CD4-positive, alpha-beta T cell treated with Interleukin-17A for 4 hours (primary cell): ENCODE measurements at regions not wholly inside any gene's neighbourhood (a gene's known extent, or its start where the extent isn't known, plus 50 kb on each side); places are given as distances from the start of the nearest gene placed in this dataset.

Experiments used
- DNase-seq: peaks from one replicate; pipeline ENCODE4 v3.0.0-alpha.2; 2020; ENCODE audit warnings: mixed read lengths

- peak; percentile 41 for DNase-seq
These were observed 112.8 kb upstream of the TLE3 start for GRCh38 chr15:70210528-70210927.

- no peak for DNase-seq
These were observed 112.4 kb upstream of the TLE3 start for GRCh38 chr15:70210076-70210475.

DNA sequence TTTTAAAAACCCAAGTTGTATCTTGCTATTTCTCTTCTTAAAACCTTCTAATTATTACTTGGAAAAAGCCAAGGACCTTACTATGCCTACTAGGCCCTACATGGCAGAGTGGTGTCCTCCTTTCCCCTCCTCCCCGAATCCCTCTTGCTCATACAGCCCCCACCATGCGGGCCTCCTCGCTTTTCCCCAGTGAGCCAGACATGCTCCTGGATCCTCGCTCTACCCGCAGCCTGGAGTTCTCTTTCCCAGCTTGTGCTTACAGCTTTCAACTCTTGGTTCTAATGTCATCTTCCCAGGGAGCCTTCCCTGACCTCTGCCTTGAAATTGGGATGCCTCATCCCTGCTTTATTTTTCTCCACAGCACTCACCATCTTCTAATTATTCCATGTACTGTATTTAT, 111.8 kb upstream of the TLE3 start:
- no peak for DNase-seq

GRCh38 chr15:70208332-70208731, 110.6 kb upstream of the TLE3 start:
- DNase-seq: no peak

GRCh38 chr15:70206668-70207067, 109.0 kb upstream of the TLE3 start:
- DNase-seq: no peak

DNA sequence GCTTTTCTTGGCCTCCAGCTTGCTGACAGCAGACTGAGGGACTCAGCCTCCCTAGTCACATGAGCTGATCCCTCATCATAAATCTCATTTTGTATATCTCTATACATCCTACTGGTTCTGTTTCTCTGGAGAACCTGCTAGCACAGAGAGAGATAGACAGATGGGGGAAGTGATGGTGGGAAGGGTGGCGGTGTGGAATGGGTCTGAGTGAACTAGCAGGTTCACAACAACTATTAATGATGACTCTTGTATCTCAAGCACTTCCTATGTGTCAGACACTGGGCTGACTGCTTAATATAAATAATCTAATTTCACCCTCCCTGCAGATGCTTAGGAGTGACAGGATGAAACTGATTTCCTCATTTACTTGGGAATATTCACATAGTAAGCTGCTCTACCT, 106.9 kb upstream of the TLE3 start:
- no peak for DNase-seq

GRCh38 chr15:70203981-70204560, 106.4 kb upstream of the TLE3 start:
- no peak for DNase-seq

- DNase-seq: no peak
These were observed 105.0 kb upstream of the TLE3 start for GRCh38 chr15:70202756-70203155.

DNA sequence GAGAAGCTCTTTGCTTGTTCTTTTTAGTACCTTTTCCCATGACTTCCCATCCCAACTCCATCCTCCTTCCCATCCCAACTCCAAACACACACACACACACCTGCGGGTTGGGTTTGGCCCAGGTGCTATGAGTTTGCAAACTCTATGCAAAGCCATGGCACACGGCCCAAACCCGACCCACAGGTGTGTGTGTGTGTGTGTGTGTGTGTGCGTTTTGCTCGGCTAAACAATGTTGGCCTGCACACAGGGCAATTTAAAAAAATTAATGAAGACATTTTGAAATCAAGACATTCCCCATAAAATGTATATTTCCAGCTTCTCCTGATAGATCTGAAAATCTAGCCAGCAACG, 103.7 kb upstream of the TLE3 start:
- no peak for DNase-seq

GRCh38 chr15:70200511-70201424, 103.1 kb upstream of the TLE3 start:
- no peak for DNase-seq

- no peak for DNase-seq
These were observed 102.1 kb upstream of the TLE3 start for GRCh38 chr15:70199540-70200410.

- DNase-seq: no peak
These were observed 101.4 kb upstream of the TLE3 start for GRCh38 chr15:70199124-70199482.

DNA sequence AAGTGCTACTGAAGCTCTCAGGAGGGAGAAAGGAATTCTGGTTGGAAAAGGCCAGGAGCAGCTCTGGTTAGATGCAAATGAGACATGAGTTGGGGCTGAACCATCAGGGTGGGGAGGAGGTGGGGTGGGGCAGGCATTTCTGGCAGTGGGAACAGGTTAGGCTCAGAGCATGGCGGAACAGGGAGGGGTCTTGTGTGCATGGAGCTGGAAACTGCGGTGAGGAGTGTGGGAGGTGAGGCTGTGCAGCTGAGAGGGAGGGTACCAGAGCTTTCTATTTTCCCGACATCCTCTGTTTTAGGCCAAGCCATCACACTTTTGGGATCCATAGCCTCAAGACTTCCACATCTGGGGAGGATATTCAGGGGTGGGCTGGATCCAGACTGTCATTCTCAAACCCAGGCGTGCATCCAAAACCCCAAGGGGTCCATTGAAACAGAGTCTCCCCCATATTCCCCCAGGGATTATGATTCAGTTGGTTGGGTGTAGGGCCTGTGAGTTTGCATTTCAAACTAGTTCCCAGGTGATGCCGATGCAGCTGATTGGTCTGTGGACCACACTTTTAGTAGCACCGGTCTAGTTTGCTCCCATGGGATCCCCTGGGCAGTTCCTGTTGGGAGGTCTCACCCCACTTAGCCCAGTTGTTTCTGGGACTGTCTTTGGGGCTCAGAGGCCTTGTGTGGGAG, 100.9 kb upstream of the TLE3 start:
- no peak for DNase-seq

- no peak for DNase-seq
These were observed 100.2 kb upstream of the TLE3 start for GRCh38 chr15:70197945-70198361.

DNA sequence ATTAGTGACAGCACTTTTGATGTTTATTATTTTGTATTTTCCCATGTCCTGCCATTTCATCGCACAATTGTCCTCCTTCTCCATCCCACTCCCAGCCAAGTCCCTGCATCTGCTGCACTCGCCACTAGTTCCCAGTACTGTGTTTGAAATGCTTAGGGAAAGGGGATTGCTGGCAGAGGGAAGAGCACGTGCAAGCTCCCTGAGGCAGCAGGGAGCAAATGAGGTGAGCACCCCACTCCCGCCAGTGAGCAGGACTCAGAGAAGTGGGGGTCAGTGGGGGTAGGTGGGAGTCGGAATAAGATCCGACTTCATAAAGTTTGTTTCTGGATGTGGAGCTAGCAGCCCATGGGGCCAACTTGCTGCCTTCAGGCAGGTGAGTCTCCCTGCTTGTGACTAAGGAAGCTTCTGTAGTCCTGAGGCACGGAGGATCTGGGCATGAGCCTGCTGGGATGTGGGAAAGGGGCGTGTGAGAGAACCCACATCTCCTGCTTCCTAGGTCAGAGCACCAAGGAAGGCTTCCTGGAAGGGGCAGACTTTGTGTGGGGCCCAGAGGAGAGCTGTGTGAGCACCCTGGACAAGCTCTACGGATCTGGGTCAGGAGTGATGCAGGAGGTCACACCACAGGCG, 99.7 kb upstream of the TLE3 start:
- DNase-seq: no peak

- peak; percentile 34 for DNase-seq
These were observed 98.9 kb upstream of the TLE3 start for GRCh38 chr15:70196372-70197316.

DNA sequence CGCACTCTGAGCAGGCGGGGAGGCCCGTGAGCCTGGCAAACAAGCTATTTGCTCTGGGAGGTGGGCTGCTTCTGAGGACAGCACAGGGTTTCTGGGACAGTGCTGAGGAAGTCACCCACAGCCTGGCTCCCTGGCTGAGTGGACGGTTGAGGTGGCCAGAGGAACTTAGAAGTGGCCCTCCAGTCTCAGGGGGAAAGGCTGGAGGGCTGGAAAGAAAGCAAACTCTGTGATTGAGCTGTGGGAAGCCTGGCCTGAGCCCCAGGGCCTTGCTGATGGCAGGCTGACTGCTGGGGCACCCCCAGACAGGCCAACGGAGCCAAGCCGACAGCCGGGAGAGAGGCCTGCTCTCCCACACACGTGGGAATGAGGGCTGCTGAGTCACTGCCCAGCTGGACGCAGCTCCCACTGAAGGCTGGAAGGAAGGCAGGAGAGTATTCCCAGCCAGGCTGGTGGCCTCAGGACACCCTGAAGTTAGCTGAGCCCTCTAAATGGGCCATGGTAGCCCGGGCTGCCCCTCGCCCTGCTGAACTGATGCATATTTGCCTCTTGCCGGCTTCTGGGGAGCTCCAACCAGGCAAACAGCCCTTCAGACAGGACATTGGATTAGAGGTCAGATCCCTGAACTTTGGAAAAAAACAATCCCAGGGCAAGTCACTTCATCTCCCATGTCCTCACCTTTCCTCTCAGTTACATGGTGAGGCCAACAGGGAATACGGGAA, 98.0 kb upstream of the TLE3 start:
- no peak for DNase-seq

DNA sequence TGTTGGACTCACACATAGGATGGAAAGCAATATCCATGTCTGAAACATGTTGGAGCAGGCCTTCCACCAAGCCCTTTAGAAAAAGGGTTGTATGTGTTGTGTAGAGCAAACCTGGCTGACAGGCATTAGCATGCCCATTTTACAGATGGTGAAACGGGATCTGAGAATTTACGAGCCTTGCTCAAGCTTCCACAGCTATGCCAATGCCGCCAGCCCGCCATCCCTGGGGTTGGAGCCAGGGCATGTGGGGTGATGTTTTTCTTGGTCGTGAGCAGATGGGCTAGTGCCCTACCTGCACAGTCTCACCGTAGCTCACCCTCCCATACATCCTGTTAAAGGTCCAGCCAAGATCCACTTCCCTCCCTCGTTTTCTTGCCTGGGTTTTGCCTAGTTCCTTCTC, 97.5 kb upstream of the TLE3 start:
- DNase-seq: no peak

GRCh38 chr15:70194266-70194665, 96.5 kb upstream of the TLE3 start:
- no peak for DNase-seq

GRCh38 chr15:70193734-70194133, 96.0 kb upstream of the TLE3 start:
- DNase-seq: no peak

- no peak for DNase-seq
These were observed 94.8 kb upstream of the TLE3 start for GRCh38 chr15:70192490-70192889.
